ENCODE measurements at regions not wholly inside any gene's neighbourhood (a gene's known extent, or its start where the extent isn't known, plus 50 kb on each side); places are given as distances from the start of the nearest gene placed in this dataset.

GRCh38 chr3:66565301-66565700 lies 64.5 kb upstream of the LRIG1 start:
- ChIA-PET RAD21 (ENCODE audit: unreplicated experiment) (no interaction called here), CTCF (no interaction called here), SMC1A (ENCODE audit: uncharacterized antibody, unreplicated experiment) (no interaction called here), POLR2A (interaction anchor here (0.6 kb wide), 1 partner anchor 9 kb away, joined by 5 read pairs; no protein-coding TSS in a partner anchor)
- Histone ChIP-seq H3K9ac (ENCODE audit: control insufficient read depth, insufficient read depth, low read length) (no peak overlapping the region), H4K20me1 (ENCODE audit: control insufficient read depth, insufficient read depth) (no peaks in the 10 kb centered on the region), H3K27me3 (replicated peaks in 1 of 2; ENCODE audit: control insufficient read depth in 2 of 2, insufficient read depth in 2 of 2, low read length in 1 of 2) (no peaks in the 10 kb centered on the region), H3K4me3 (no peak overlapping the region), H3K9me3 (replicated peaks; ENCODE audit: control insufficient read depth, insufficient read depth, low read length) (no peaks in the 10 kb centered on the region), H2AFZ (ENCODE audit: control insufficient read depth, low read depth, low read length) (no peak overlapping the region), H3K4me1 (ENCODE audit: control insufficient read depth, insufficient read depth, low read length) (no peaks in the 10 kb centered on the region), H3K27ac (ENCODE audit: control insufficient read depth, insufficient read depth) (no peak overlapping the region), H3K4me2 (ENCODE audit: control insufficient read depth, insufficient read depth) (no peak overlapping the region), H3K79me2 (ENCODE audit: control insufficient read depth, insufficient read depth, low read length) (no peaks in the 10 kb centered on the region), H3K36me3 (ENCODE audit: control insufficient read depth in 2 of 2, insufficient read depth in 2 of 2, low read length in 1 of 2) (no peaks in the 10 kb centered on the region)
- FAIRE-seq (no peak), ATAC-seq (no peak), DNase-seq (ENCODE audit: low read depth, low spot score) (no peak)
- no TSS peak for BruUV-seq (replicated peaks)
- WGBS (ENCODE audit: insufficient coverage, insufficient replicate concordance, low lambda C conversion rate, missing lambda C conversion rate), result 28% methylated on average over 3 of the region's 3 CpGs
- intact Hi-C loops (cut with micrococcal nuclease; ENCODE audit: unreplicated experiment), result no loop called here
- TF ChIP-seq PAX5 (IDR thresholded peaks at IDR 0.05; ENCODE audit: borderline replicate concordance, low read depth, low read length) (no peak), NFYA (IDR thresholded peaks at IDR 0.05; ENCODE audit: borderline replicate concordance, low read depth, low read length) (no peak), NFIC (IDR thresholded peaks at IDR 0.05; ENCODE audit: low read depth, low read length) (no peak), TCF7 (IDR thresholded peaks at IDR 0.05; ENCODE audit: borderline replicate concordance) (no peak), HCFC1 (IDR thresholded peaks at IDR 0.05; ENCODE audit: low read length) (no peak), TARDBP (IDR thresholded peaks at IDR 0.05; ENCODE audit: borderline replicate concordance) (no peak), NR2F1 (conservative IDR thresholded peaks at IDR 0.05) (no peak), SMC3 (IDR thresholded peaks at IDR 0.05; ENCODE audit: borderline replicate concordance, low read length) (no peak), SIX5 (IDR thresholded peaks at IDR 0.05; ENCODE audit: low read depth, low read length, severe bottlenecking) (no peak), SREBF1 (IDR thresholded peaks at IDR 0.05; ENCODE audit: low read length) (no peak), GATAD2B (conservative IDR thresholded peaks at IDR 0.05; ENCODE audit: low read depth) (no peak), IRF4 (IDR thresholded peaks at IDR 0.05; ENCODE audit: low read depth, low read length) (no peak), RUNX3 (IDR thresholded peaks at IDR 0.05; ENCODE audit: low read length) (no peak), SUPT20H (IDR thresholded peaks at IDR 0.05; ENCODE audit: borderline replicate concordance, control insufficient read depth, low read depth, low read length) (no peak)
- in situ Hi-C loops (cut with MboI), result no loop called here

Measured in GM12878 (cell line).